Astrocyte of the spinal cord (primary cell): ENCODE measurements at regions not wholly inside any gene's neighbourhood (a gene's known extent, or its start where the extent isn't known, plus 50 kb on each side); places are given as distances from the start of the nearest gene placed in this dataset.
"Not testable (repeated sequence)": the region's sequence is repeated elsewhere in the genome, so short reads cannot be mapped to it uniquely, and the experiment has no call there.

Experiments
- DNase-seq: peaks from one replicate; pipeline ENCODE4 v3.0.0; 2011; ENCODE audit warnings: low read depth, low spot score
- H3K4me3 ChIP-seq: 2 replicates; pipeline ENCODE4 v1.5.1; 2011; ENCODE audit warnings: low read depth, mild to moderate bottlenecking, low read length, moderate library complexity
- in situ Hi-C: cut with HindIII; loops from 2 replicates; pipeline ENCODE4 v1.10.0; 2017; ENCODE audit warnings: low sequenced_read_pairs
- TF ChIP-seq, protein P1 (sequence below): IDR thresholded peaks from 2 replicates; pipeline ENCODE4 v1.5.1; 2012; ENCODE audit warnings: low read depth, mild to moderate bottlenecking, low read length, inconsistent platforms

GRCh38 chr2:105490204-105490603 lies 91.4 kb upstream of the FHL2 start:
- in situ Hi-C loops = no loop called here
- no peak for DNase-seq
- TF ChIP-seq, protein P1, sequence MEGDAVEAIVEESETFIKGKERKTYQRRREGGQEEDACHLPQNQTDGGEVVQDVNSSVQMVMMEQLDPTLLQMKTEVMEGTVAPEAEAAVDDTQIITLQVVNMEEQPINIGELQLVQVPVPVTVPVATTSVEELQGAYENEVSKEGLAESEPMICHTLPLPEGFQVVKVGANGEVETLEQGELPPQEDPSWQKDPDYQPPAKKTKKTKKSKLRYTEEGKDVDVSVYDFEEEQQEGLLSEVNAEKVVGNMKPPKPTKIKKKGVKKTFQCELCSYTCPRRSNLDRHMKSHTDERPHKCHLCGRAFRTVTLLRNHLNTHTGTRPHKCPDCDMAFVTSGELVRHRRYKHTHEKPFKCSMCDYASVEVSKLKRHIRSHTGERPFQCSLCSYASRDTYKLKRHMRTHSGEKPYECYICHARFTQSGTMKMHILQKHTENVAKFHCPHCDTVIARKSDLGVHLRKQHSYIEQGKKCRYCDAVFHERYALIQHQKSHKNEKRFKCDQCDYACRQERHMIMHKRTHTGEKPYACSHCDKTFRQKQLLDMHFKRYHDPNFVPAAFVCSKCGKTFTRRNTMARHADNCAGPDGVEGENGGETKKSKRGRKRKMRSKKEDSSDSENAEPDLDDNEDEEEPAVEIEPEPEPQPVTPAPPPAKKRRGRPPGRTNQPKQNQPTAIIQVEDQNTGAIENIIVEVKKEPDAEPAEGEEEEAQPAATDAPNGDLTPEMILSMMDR = no peak
- no peak overlapping the region for H3K4me3 ChIP-seq

- peak; percentile 39 for DNase-seq
- no peak overlapping the region for H3K4me3 ChIP-seq
- in situ Hi-C loops = no loop called here
- TF ChIP-seq, protein P1 = no peak
Measured at GRCh38 chr2:105489168-105489878, 90.5 kb upstream of the FHL2 start.

- no peak for DNase-seq
- in situ Hi-C loops = no loop called here
- H3K4me3 ChIP-seq = no peak overlapping the region
- TF ChIP-seq, protein P1 = no peak
Measured at GRCh38 chr2:105488285-105488684, 89.4 kb upstream of the FHL2 start.

DNA sequence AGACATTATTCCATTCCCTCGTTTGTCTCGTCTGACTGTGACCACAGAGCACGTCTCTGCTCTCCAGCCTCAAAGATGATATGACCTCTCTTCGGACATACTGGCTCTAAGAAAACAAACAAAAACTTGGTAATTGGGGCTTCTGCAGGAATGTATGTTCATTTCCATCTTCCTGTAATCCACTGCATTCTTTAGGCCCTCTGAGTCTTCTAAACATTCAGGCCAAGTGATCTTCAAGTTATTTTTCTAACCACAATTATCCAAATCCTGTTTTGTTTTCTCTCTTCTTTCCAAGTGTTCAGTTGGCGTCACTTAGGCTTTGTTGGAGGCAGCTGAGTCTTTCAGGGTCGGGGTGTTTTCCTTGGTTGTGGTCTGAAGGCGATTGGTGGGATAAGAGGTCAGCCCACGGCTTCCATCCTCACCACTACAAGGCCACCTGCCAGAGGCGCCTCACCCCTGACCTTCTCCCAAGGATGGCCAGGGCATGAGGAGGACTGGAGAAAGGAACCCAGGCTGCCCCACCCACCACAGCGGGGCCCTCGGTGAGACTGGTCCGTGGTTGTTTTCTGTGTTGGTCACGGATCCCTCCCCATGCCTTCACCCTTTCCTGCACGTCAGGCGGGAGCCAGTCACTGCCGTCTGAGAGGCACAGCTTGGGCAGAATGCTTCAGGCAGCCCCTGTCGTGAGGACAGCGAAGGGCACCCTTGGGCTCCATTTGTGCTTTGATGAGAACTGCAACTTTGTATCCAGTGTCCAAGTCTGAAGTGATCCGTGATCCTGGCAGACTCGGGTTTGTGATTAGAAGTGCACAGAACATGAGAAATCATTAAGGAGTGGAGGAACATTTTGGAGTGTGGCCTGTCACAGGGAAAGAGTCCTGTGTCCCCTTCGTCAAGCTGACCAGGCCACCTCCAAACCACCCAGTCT lies 88.6 kb upstream of the FHL2 start:
- in situ Hi-C loops = no loop called here
- TF ChIP-seq, protein P1 = no peak
- peak; percentile 95 for DNase-seq
- no peak overlapping the region for H3K4me3 ChIP-seq

GRCh38 chr2:105486762-105487141 lies 87.9 kb upstream of the FHL2 start:
- TF ChIP-seq, protein P1 = no peak
- in situ Hi-C loops = no loop called here
- no peak for DNase-seq
- H3K4me3 ChIP-seq = no peak overlapping the region

DNA sequence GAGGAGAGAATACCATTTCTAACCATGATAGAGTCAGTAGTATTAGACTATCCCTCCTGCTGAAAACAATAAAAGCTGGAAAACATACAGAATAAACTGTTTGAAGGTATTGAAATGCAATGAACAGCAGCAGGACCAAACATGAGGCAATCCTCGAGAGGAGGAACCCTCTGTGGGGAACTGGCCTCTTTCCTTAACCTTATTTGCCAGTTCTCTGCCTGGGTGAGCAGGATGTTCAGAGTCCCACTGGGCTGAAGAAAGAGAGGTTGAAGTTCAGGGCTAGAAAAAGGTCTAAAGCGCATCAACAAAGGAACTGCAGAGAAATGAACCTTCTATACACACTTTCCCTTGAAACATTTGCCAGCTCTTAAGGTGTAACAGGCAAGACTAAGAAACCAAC lies 79.8 kb upstream of the FHL2 start:
- in situ Hi-C loops = no loop called here
- TF ChIP-seq, protein P1 = no peak
- DNase-seq = no peak

GRCh38 chr2:105477050-105477620 lies 78.3 kb upstream of the FHL2 start:
- DNase-seq, in situ Hi-C loops, H3K4me3 ChIP-seq: not testable (repeated sequence)

More for the DNA sequence above, 79.8 kb upstream of the FHL2 start:
- H3K4me3 ChIP-seq = no peak overlapping the region
